LNCaP clone FGC (cell line): ENCODE measurements at regions not wholly inside any gene's neighbourhood (a gene's known extent, or its start where the extent isn't known, plus 50 kb on each side); places are given as distances from the start of the nearest gene placed in this dataset.

ENCODE experiments used
- DNase-seq: peaks from one replicate; pipeline ENCODE4 v3.0.0-alpha.2; 2011; ENCODE audit warnings: low read depth
- H3K4me3 ChIP-seq: 2 replicates; pipeline ENCODE4 v1.5.1; 2011; ENCODE audit warnings: mild to moderate bottlenecking, low read depth, low read length, control low read depth
- TF ChIP-seq, protein P1 (sequence below): IDR thresholded peaks from 2 replicates; pipeline ENCODE4 v1.5.1; 2012; ENCODE audit warnings: mild to moderate bottlenecking; ENCODE audit not compliant: control insufficient read depth, insufficient read depth; ENCODE audit errors: extremely low read depth

DNA sequence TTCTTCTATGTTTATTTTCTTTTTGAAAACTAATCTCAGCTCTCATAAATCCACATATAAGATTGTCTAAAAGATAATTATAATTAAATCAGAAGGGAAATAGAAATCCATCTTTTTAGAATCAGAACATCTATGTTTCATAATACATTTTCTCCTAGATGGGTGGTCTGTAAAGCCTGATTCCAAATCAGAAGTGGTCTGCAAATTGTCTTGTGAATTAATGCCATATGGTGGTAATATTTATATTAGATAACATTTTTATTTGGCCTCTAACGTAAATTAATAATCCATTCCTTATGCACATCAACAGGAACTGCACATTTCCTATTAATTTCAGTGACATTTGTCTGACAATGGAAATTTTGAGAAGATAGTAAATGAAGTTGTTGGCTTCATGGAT is 52.8 kb upstream of the TBC1D5 start:
- TF ChIP-seq, protein P1, sequence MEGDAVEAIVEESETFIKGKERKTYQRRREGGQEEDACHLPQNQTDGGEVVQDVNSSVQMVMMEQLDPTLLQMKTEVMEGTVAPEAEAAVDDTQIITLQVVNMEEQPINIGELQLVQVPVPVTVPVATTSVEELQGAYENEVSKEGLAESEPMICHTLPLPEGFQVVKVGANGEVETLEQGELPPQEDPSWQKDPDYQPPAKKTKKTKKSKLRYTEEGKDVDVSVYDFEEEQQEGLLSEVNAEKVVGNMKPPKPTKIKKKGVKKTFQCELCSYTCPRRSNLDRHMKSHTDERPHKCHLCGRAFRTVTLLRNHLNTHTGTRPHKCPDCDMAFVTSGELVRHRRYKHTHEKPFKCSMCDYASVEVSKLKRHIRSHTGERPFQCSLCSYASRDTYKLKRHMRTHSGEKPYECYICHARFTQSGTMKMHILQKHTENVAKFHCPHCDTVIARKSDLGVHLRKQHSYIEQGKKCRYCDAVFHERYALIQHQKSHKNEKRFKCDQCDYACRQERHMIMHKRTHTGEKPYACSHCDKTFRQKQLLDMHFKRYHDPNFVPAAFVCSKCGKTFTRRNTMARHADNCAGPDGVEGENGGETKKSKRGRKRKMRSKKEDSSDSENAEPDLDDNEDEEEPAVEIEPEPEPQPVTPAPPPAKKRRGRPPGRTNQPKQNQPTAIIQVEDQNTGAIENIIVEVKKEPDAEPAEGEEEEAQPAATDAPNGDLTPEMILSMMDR: no peak
- no peak for DNase-seq
- no peak overlapping the region for H3K4me3 ChIP-seq

DNA sequence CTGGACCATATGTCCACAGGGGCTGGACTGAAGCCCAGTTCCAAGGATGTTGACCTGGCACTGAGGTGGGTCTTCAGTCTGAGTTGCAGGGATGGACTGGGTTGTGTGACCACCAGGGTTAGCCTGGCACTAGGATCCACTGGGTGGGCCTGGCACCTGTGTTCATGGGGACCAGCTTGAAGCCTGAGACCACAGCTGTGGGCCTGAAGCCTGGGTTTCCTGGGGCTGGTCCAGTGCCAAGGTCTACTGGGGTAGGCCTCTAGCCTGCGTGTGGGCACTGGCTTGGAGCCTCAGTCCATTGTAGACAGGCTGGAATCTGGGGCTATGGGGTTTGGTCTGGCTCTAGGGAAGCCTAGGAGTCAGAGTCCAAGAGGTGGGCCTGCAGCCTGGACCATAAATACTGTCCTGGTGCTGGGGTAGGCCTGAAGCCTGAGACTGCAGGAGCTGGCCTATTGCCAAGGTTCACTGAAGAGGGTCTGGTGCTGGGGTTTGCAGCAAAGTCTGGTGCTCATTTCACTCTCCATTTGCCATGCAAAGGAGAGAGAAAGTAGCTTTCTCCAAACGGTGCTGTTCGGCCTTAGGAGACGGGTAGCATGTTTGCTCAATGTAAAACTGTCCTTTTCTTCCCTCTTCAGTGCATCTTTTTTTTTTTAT is 51.2 kb upstream of the TBC1D5 start:
- TF ChIP-seq, protein P1: no peak
- H3K4me3 ChIP-seq: no peak overlapping the region
- DNase-seq: no peak
